22Rv1 (cell line): ENCODE measurements at regions not wholly inside any gene's neighbourhood (a gene's known extent, or its start where the extent isn't known, plus 50 kb on each side); places are given as distances from the start of the nearest gene placed in this dataset.

ENCODE experiments used
- CTCF ChIP-seq: fragments of 450-650 bp; IDR thresholded peaks from 2 replicates; pipeline ENCODE4 v1.5.1; 2017; ENCODE audit warnings: mild to moderate bottlenecking
- ZFX ChIP-seq: fragments of 450-650 bp; IDR thresholded peaks from 2 replicates; pipeline ENCODE4 v1.6.1; 2017; ENCODE audit warnings: antibody characterized with exemption, borderline replicate concordance

GRCh38 chr4:128648021-128648420 lies 161.5 kb upstream of the JADE1 start:
- TF ChIP-seq CTCF: no peak
- TF ChIP-seq ZFX: no peak
